ENCODE measurements at regions not wholly inside any gene's neighbourhood (a gene's known extent, or its start where the extent isn't known, plus 50 kb on each side); places are given as distances from the start of the nearest gene placed in this dataset.

DNA sequence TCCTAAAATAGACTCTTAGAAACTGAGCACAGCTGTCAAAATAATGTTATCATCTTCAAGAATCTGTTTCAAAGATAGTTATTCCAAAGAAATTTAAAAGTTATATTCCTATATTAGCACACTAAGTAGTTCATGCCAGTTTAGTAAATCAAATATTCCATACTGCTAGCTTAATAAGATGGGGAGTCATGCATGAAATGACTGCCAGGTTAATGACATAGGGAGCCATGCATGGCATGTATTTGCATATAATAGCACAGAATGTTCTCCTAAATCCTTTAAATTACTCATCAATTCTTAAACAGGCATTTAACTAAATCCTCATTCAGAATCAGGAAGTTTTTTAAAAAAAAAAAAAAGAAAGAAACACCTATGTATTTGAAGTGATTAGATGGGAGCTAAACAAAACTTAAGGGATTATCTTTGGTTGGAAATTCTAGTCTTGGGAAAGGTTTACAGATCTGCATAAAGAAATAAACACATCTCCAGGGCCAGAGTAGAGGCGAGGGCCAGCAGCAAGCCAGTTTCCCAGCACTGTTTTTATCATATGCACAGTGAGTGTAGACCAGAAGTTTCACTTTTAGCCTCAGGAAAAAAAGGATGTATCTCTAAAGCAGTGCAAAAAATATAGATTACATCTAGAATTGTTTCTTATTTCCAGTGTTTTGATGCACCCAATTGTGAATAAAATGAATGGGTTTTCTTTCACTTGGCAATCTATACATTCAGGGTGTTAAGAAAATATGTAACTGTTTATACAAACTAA is 366.4 kb upstream of the AGTR1 start:
- TF ChIP-seq MXI1 (conservative IDR thresholded peaks at IDR 0.05; ENCODE audit: poor library complexity, severe bottlenecking) = no peak
- TF ChIP-seq EZH2 (IDR thresholded peaks at IDR 0.05; ENCODE audit: borderline replicate concordance, insufficient read depth, low read length, poor library complexity, severe bottlenecking) = no peak
- TF ChIP-seq RAD21 (conservative IDR thresholded peaks at IDR 0.05) = no peak
- TF ChIP-seq, protein P1, sequence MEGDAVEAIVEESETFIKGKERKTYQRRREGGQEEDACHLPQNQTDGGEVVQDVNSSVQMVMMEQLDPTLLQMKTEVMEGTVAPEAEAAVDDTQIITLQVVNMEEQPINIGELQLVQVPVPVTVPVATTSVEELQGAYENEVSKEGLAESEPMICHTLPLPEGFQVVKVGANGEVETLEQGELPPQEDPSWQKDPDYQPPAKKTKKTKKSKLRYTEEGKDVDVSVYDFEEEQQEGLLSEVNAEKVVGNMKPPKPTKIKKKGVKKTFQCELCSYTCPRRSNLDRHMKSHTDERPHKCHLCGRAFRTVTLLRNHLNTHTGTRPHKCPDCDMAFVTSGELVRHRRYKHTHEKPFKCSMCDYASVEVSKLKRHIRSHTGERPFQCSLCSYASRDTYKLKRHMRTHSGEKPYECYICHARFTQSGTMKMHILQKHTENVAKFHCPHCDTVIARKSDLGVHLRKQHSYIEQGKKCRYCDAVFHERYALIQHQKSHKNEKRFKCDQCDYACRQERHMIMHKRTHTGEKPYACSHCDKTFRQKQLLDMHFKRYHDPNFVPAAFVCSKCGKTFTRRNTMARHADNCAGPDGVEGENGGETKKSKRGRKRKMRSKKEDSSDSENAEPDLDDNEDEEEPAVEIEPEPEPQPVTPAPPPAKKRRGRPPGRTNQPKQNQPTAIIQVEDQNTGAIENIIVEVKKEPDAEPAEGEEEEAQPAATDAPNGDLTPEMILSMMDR (IDR thresholded peaks at IDR 0.05; ENCODE audit: poor library complexity, severe bottlenecking) = no peak
- no peak for TF ChIP-seq POLR2AphosphoS5 (IDR thresholded peaks at IDR 0.05)
- TF ChIP-seq SMC3 (conservative IDR thresholded peaks at IDR 0.05; ENCODE audit: poor library complexity) = no peak
- Histone ChIP-seq H3K27me3 (ENCODE audit: insufficient read depth, low read depth, low read length) (no peaks in the 10 kb centered on the region), H4K20me1 (ENCODE audit: insufficient read depth) (no peaks in the 10 kb centered on the region), H3K9me2 (ENCODE audit: insufficient read depth, low read length) (no peaks in the 10 kb centered on the region), H2AFZ (ENCODE audit: low read depth, low read length) (no peak overlapping the region), H3K36me3 (ENCODE audit: insufficient read depth, low read length) (no peaks in the 10 kb centered on the region), H3F3A (ENCODE audit: insufficient read depth, low read length, poor library complexity, severe bottlenecking) (peaks cover 8% of the 10 kb centered on the region), H3K9me3 (ENCODE audit: low read length) (no peaks in the 10 kb centered on the region), H3K4me2 (ENCODE audit: low read length) (no peak overlapping the region), H3K79me2 (replicated peaks; ENCODE audit: insufficient read depth, low read length) (no peaks in the 10 kb centered on the region), H3K4me3 (ENCODE audit: low read length) (peak overlapping the region; percentile 38), H3K9ac (ENCODE audit: low read length) (no peak overlapping the region), H3K27ac (ENCODE audit: low read length) (peak overlapping the region; percentile 54)

DNA sequence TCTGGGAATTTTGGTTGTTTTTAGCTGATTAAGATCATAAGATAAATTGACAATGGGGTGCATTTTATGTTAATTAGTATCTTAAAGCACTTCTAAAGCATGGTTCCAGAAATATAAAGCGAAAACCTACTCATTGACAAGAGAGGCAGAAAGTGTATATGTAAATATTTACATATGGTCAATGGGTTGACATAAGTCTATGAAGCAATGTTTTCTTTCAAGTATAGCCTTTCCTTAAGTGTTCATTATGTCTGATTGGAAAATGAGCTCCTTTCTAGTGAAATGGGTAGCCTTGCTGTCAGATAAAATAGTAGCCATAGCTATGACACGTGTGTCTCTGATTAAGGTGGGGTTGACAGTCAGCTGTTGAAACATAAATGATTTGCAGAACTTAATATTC is 365.2 kb upstream of the AGTR1 start:
- H3K27me3 ChIP-seq (ENCODE audit: insufficient read depth, low read depth, low read length) = no peaks in the 10 kb centered on the region
- H3K36me3 ChIP-seq (ENCODE audit: insufficient read depth, low read length) = no peaks in the 10 kb centered on the region
- no peak overlapping the region for H2AFZ ChIP-seq (ENCODE audit: low read depth, low read length)
- H3K4me2 ChIP-seq (ENCODE audit: low read length) = no peak overlapping the region
- H3F3A ChIP-seq (ENCODE audit: insufficient read depth, low read length, poor library complexity, severe bottlenecking) = peaks cover 8% of the 10 kb centered on the region
- H3K9me3 ChIP-seq (ENCODE audit: low read length) = no peaks in the 10 kb centered on the region
- no peak overlapping the region for H3K4me3 ChIP-seq (ENCODE audit: low read length)
- no peaks in the 10 kb centered on the region for H3K9me2 ChIP-seq (ENCODE audit: insufficient read depth, low read length)
- H3K27ac ChIP-seq (ENCODE audit: low read length) = no peak overlapping the region
- H3K9ac ChIP-seq (ENCODE audit: low read length) = no peak overlapping the region
- no peaks in the 10 kb centered on the region for H4K20me1 ChIP-seq (ENCODE audit: insufficient read depth)
- TF ChIP-seq, protein P2, sequence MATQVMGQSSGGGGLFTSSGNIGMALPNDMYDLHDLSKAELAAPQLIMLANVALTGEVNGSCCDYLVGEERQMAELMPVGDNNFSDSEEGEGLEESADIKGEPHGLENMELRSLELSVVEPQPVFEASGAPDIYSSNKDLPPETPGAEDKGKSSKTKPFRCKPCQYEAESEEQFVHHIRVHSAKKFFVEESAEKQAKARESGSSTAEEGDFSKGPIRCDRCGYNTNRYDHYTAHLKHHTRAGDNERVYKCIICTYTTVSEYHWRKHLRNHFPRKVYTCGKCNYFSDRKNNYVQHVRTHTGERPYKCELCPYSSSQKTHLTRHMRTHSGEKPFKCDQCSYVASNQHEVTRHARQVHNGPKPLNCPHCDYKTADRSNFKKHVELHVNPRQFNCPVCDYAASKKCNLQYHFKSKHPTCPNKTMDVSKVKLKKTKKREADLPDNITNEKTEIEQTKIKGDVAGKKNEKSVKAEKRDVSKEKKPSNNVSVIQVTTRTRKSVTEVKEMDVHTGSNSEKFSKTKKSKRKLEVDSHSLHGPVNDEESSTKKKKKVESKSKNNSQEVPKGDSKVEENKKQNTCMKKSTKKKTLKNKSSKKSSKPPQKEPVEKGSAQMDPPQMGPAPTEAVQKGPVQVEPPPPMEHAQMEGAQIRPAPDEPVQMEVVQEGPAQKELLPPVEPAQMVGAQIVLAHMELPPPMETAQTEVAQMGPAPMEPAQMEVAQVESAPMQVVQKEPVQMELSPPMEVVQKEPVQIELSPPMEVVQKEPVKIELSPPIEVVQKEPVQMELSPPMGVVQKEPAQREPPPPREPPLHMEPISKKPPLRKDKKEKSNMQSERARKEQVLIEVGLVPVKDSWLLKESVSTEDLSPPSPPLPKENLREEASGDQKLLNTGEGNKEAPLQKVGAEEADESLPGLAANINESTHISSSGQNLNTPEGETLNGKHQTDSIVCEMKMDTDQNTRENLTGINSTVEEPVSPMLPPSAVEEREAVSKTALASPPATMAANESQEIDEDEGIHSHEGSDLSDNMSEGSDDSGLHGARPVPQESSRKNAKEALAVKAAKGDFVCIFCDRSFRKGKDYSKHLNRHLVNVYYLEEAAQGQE (IDR thresholded peaks at IDR 0.05; ENCODE audit: borderline replicate concordance) = no peak
- TF ChIP-seq RAD21 (conservative IDR thresholded peaks at IDR 0.05) = no peak
- no peak for TF ChIP-seq MXI1 (conservative IDR thresholded peaks at IDR 0.05; ENCODE audit: poor library complexity, severe bottlenecking)
- no peak for TF ChIP-seq EZH2 (IDR thresholded peaks at IDR 0.05; ENCODE audit: borderline replicate concordance, insufficient read depth, low read length, poor library complexity, severe bottlenecking)
- TF ChIP-seq POLR2AphosphoS5 (IDR thresholded peaks at IDR 0.05) = no peak
- TF ChIP-seq EP300 (conservative IDR thresholded peaks at IDR 0.05; ENCODE audit: poor library complexity, severe bottlenecking) = no peak
- no peak for TF ChIP-seq SMC3 (conservative IDR thresholded peaks at IDR 0.05; ENCODE audit: poor library complexity)
- no peak for TF ChIP-seq TAF1 (IDR thresholded peaks at IDR 0.05; ENCODE audit: low read depth)
- TF ChIP-seq, protein P1 (IDR thresholded peaks at IDR 0.05; ENCODE audit: poor library complexity, severe bottlenecking) = no peak
- H3K79me2 ChIP-seq (replicated peaks; ENCODE audit: insufficient read depth, low read length) = no peaks in the 10 kb centered on the region
